HG03025 (cell line): ENCODE measurements at regions not wholly inside any gene's neighbourhood (a gene's known extent, or its start where the extent isn't known, plus 50 kb on each side); places are given as distances from the start of the nearest gene placed in this dataset.
"Not testable (repeated sequence)": the region's sequence is repeated elsewhere in the genome, so short reads cannot be mapped to it uniquely, and the experiment has no call there.

ENCODE experiments used
- ATAC-seq: cut with Tn5 transposase; IDR thresholded peaks from one replicate; pipeline ENCODE4 v1.9.1; 2021; ENCODE audit warnings: mild to moderate bottlenecking, moderate library complexity; ENCODE audit not compliant: unreplicated experiment, low FRiP score

- no peak for ATAC-seq
Observed at GRCh38 chr2:34199971-34200370, 600.9 kb upstream of the FAM98A start.

GRCh38 chr2:34193164-34193563, 594.1 kb upstream of the FAM98A start:
- ATAC-seq: no peak

- ATAC-seq: no peak
Observed at GRCh38 chr2:34188464-34189303, 589.6 kb upstream of the FAM98A start.

GRCh38 chr2:34179511-34179910, 580.4 kb upstream of the FAM98A start:
- ATAC-seq: no peak

- ATAC-seq: no peak
Observed at GRCh38 chr2:34178482-34178881, 579.4 kb upstream of the FAM98A start.

GRCh38 chr2:34176693-34177092, 577.6 kb upstream of the FAM98A start:
- ATAC-seq: no peak

GRCh38 chr2:34174506-34174905, 575.4 kb upstream of the FAM98A start:
- no peak for ATAC-seq

- ATAC-seq: no peak
Observed at GRCh38 chr2:34162231-34162630, 563.1 kb upstream of the FAM98A start.

- no peak for ATAC-seq
Observed at GRCh38 chr2:34161549-34161948, 562.5 kb upstream of the FAM98A start.

GRCh38 chr2:34159901-34160300, 560.8 kb upstream of the FAM98A start:
- no peak for ATAC-seq

- no peak for ATAC-seq
Observed at GRCh38 chr2:34153484-34153883, 554.4 kb upstream of the FAM98A start.

- ATAC-seq: no peak
Observed at GRCh38 chr2:34147780-34148179, 548.7 kb upstream of the FAM98A start.

GRCh38 chr2:34143149-34143548, 544.0 kb upstream of the FAM98A start:
- no peak for ATAC-seq

- not testable (repeated sequence) for ATAC-seq
Observed at GRCh38 chr2:34142531-34143008, 543.5 kb upstream of the FAM98A start.

- ATAC-seq: not testable (repeated sequence)
Observed at GRCh38 chr2:34133065-34133464, 534.0 kb upstream of the FAM98A start.

- ATAC-seq: no peak
Observed at GRCh38 chr2:34126279-34126678, 527.2 kb upstream of the FAM98A start.

- ATAC-seq: no peak
Observed at GRCh38 chr2:34123996-34124785, 525.1 kb upstream of the FAM98A start.

- no peak for ATAC-seq
Observed at GRCh38 chr2:34121076-34121475, 522.0 kb upstream of the FAM98A start.

GRCh38 chr2:34115076-34115475, 516.0 kb upstream of the FAM98A start:
- ATAC-seq: no peak

- no peak for ATAC-seq
Observed at GRCh38 chr2:34112161-34112560, 513.1 kb upstream of the FAM98A start.

GRCh38 chr2:34110392-34110791, 511.3 kb upstream of the FAM98A start:
- no peak for ATAC-seq

GRCh38 chr2:34107811-34108210, 508.7 kb upstream of the FAM98A start:
- no peak for ATAC-seq
